ENCODE measurements at regions not wholly inside any gene's neighbourhood (a gene's known extent, or its start where the extent isn't known, plus 50 kb on each side); places are given as distances from the start of the nearest gene placed in this dataset.

- TF ChIP-seq CTCF (IDR thresholded peaks at IDR 0.05; ENCODE audit: borderline replicate concordance, extremely low read depth, low read length, poor library complexity, severe bottlenecking): no peak
- TF ChIP-seq EZH2 (IDR thresholded peaks at IDR 0.05; ENCODE audit: borderline replicate concordance, low read depth, low read length, severe bottlenecking): no peak
These were observed 136.7 kb upstream of the CARMIL1 start for GRCh38 chr6:25142506-25142905.

Data from DND-41 (cell line).